GM10266 (cell line): ENCODE measurements at regions not wholly inside any gene's neighbourhood (a gene's known extent, or its start where the extent isn't known, plus 50 kb on each side); places are given as distances from the start of the nearest gene placed in this dataset.

Source experiments
- DNase-seq: peaks from one replicate; pipeline ENCODE4 v3.0.0; 2012; ENCODE audit errors: extremely low spot score
- CTCF ChIP-seq: IDR thresholded peaks from 2 replicates; pipeline ENCODE4 v1.5.1; 2012; ENCODE audit warnings: mild to moderate bottlenecking, low read depth; ENCODE audit not compliant: control insufficient read depth, insufficient read depth; ENCODE audit errors: missing control alignments

- TF ChIP-seq CTCF: no peak
- DNase-seq: no peak
Observed at GRCh38 chr6:91782802-91783201, 1195.9 kb upstream of the MAP3K7 start.

- no peak for DNase-seq
- TF ChIP-seq CTCF: no peak
Observed at GRCh38 chr6:91781946-91782345, 1195.1 kb upstream of the MAP3K7 start.

- no peak for TF ChIP-seq CTCF
- no peak for DNase-seq
Observed at GRCh38 chr6:91780270-91780669, 1193.4 kb upstream of the MAP3K7 start.

- no peak for TF ChIP-seq CTCF
- no peak for DNase-seq
Observed at GRCh38 chr6:91761621-91762020, 1174.7 kb upstream of the MAP3K7 start.

- DNase-seq: no peak
- TF ChIP-seq CTCF: no peak
Observed at GRCh38 chr6:91754691-91755090, 1167.8 kb upstream of the MAP3K7 start.

GRCh38 chr6:91751526-91751925, 1164.7 kb upstream of the MAP3K7 start:
- TF ChIP-seq CTCF: no peak
- no peak for DNase-seq

- no peak for TF ChIP-seq CTCF
- no peak for DNase-seq
Observed at GRCh38 chr6:91744566-91744965, 1157.7 kb upstream of the MAP3K7 start.

- no peak for TF ChIP-seq CTCF
- no peak for DNase-seq
Observed at GRCh38 chr6:91743756-91744155, 1156.9 kb upstream of the MAP3K7 start.
